Thoracic aorta (tissue), 2 donors: ENCODE measurements at regions not wholly inside any gene's neighbourhood (a gene's known extent, or its start where the extent isn't known, plus 50 kb on each side); places are given as distances from the start of the nearest gene placed in this dataset.

Source experiments
- ATAC-seq: fragments of 150-250 bp; one replicate; pipeline ENCODE4 v1.8.0; 2017; ENCODE audit warnings: low read depth; ENCODE audit not compliant: insufficient number of reproducible peaks, low FRiP score
- DNase-seq: peaks from one replicate; pipeline ENCODE4 v3.0.0-alpha.2; 2020; ENCODE audit warnings: low spot score
- H3K27ac ChIP-seq, 2 donors: fragments of 200-600 bp; sonication (generic); 1 replicate in 1 of 2; 2 replicates in 1 of 2; pipeline ENCODE4 v1.5.1; 2016; ENCODE audit warnings: mild to moderate bottlenecking in 2 of 2, moderate library complexity in 2 of 2
- H3K27me3 ChIP-seq: fragments of 200-600 bp; sonication (generic); replicated peaks from 2 replicates; pipeline ENCODE4 v1.6.0; 2016; ENCODE audit warnings: mild to moderate bottlenecking; ENCODE audit not compliant: insufficient read depth
- H3K36me3 ChIP-seq: fragments of 200-600 bp; sonication (generic); one replicate; pipeline ENCODE4 v1.5.1; 2016
- H3K4me1 ChIP-seq, 2 donors: fragments of 200-600 bp; sonication (generic); 1 replicate in 1 of 2; 2 replicates in 1 of 2; pipeline versions ENCODE4 v1.5.1 to v1.6.0; 2016; ENCODE audit warnings: low read depth in 2 of 2, mild to moderate bottlenecking in 1 of 2; ENCODE audit not compliant: control insufficient read depth in 1 of 2
- H3K4me3 ChIP-seq: fragments of 200-600 bp; sonication (generic); 2 replicates; pipeline ENCODE4 v1.5.1; 2016; ENCODE audit warnings: mild to moderate bottlenecking
- H3K9me3 ChIP-seq: fragments of 200-600 bp; sonication (generic); 2 replicates; pipeline ENCODE4 v1.5.1; 2016
- CTCF ChIP-seq: fragments of 200-600 bp; sonication (generic); IDR thresholded peaks from one replicate; pipeline ENCODE4 v1.5.1; 2019; ENCODE audit warnings: antibody characterized with exemption

GRCh38 chr9:82202808-82203207 lies 214.2 kb downstream of the SPATA31D1 start:
- Histone ChIP-seq H3K4me1 (no peaks in the 10 kb centered on the region), H3K9me3 (no peaks in the 10 kb centered on the region), H3K4me3 (no peak overlapping the region), H3K36me3 (no peaks in the 10 kb centered on the region), H3K27ac (no peak overlapping the region), H3K27me3 (no peaks in the 10 kb centered on the region)
- DNase-seq = no peak
- no peak for ATAC-seq
- TF ChIP-seq CTCF = no peak

GRCh38 chr9:82206490-82206889 lies 217.9 kb downstream of the SPATA31D1 start:
- DNase-seq (no peak), ATAC-seq (no peak)
- Histone ChIP-seq H3K9me3 (no peaks in the 10 kb centered on the region), H3K4me1 (no peaks in the 10 kb centered on the region), H3K36me3 (no peaks in the 10 kb centered on the region), H3K27ac (no peak overlapping the region), H3K4me3 (no peak overlapping the region), H3K27me3 (no peaks in the 10 kb centered on the region)
- TF ChIP-seq CTCF = no peak

GRCh38 chr9:82206946-82207345 lies 218.4 kb downstream of the SPATA31D1 start:
- Histone ChIP-seq H3K27me3 (no peaks in the 10 kb centered on the region), H3K27ac (no peak overlapping the region), H3K4me1 (no peaks in the 10 kb centered on the region), H3K36me3 (no peaks in the 10 kb centered on the region), H3K4me3 (no peak overlapping the region), H3K9me3 (no peaks in the 10 kb centered on the region)
- TF ChIP-seq CTCF = no peak
- ATAC-seq (no peak), DNase-seq (no peak)

- Histone ChIP-seq H3K36me3 (no peaks in the 10 kb centered on the region), H3K4me1 (no peaks in the 10 kb centered on the region), H3K9me3 (no peaks in the 10 kb centered on the region), H3K27me3 (no peaks in the 10 kb centered on the region), H3K4me3 (no peak overlapping the region), H3K27ac (no peak overlapping the region)
- ATAC-seq (no peak), DNase-seq (no peak)
- no peak for TF ChIP-seq CTCF
Observed at GRCh38 chr9:82208741-82209450, 220.3 kb downstream of the SPATA31D1 start.

GRCh38 chr9:82209797-82210470 lies 221.4 kb downstream of the SPATA31D1 start:
- H3K27ac ChIP-seq = no peak overlapping the region
- no peak for TF ChIP-seq CTCF
- H3K9me3 ChIP-seq = no peaks in the 10 kb centered on the region
- no peaks in the 10 kb centered on the region for H3K4me1 ChIP-seq
- H3K36me3 ChIP-seq = no peaks in the 10 kb centered on the region
- H3K27me3 ChIP-seq = no peaks in the 10 kb centered on the region
- DNase-seq = no peak
- H3K4me3 ChIP-seq = no peak overlapping the region
- no peak for ATAC-seq
